Type B pancreatic cell (in vitro differentiated cells): ENCODE measurements at regions not wholly inside any gene's neighbourhood (a gene's known extent, or its start where the extent isn't known, plus 50 kb on each side); places are given as distances from the start of the nearest gene placed in this dataset.
A peak's percentile ranks its signal among the peaks of the same experiment; 100 is the strongest.

ENCODE experiments used
- DNase-seq: peaks from one replicate; pipeline ENCODE4 v3.0.0; 2021; ENCODE audit warnings: mixed read lengths; ENCODE audit not compliant: unreplicated experiment; ENCODE audit errors: extremely low spot score
- H3K27ac Mint-ChIP-seq: 2 replicates; pipeline ENCODE4 v1.8.0; 2021; ENCODE audit warnings: mild to moderate bottlenecking, mixed read lengths
- H3K27me3 Mint-ChIP-seq: 2 replicates; pipeline ENCODE4 v1.8.0; 2021; ENCODE audit warnings: mixed read lengths
- H3K36me3 Mint-ChIP-seq: 2 replicates; pipeline ENCODE4 v1.8.0; 2021; ENCODE audit warnings: mixed read lengths
- H3K4me1 Mint-ChIP-seq: one replicate; pipeline ENCODE4 v1.8.0; 2021; ENCODE audit warnings: mixed read lengths; ENCODE audit not compliant: unreplicated experiment
- H3K4me3 Mint-ChIP-seq: 2 replicates; pipeline ENCODE4 v1.8.0; 2021; ENCODE audit warnings: mild to moderate bottlenecking, mixed read lengths
- H3K9me3 Mint-ChIP-seq: 2 replicates; pipeline ENCODE4 v1.8.0; 2021; ENCODE audit warnings: mixed read lengths
- TF ChIP-seq, protein P1 (sequence below): fragments of 200-600 bp; sonication (generic); conservative IDR thresholded peaks from 2 replicates; pipeline ENCODE4 v1.5.0; 2021; ENCODE audit warnings: antibody characterized with exemption, mild to moderate bottlenecking

DNA sequence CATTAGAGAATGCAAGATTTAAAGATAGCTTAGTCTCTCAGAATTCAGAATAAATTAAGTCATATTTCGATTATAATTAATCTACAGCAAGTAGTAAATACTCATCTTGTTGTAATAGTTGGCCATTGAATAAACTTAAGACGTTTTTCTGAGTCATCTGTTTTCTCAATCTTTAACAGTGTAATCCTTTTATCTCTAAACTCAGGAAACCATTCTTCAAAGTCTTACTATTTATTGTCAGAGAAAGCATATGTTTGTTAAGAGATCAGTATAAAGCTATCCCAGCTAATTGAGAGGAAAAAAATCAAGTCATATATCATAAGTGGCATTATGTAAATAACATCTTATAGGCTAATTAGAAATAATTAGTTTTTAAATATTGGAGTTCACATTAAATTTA is 201.2 kb upstream of the ADAMTS5 start:
- peaks cover 6% of the 10 kb centered on the region for H3K9me3 Mint-ChIP-seq
- no peak overlapping the region for H3K27ac Mint-ChIP-seq
- no peak for DNase-seq
- peaks cover 14% of the 10 kb centered on the region for H3K4me1 Mint-ChIP-seq
- H3K36me3 Mint-ChIP-seq: no peaks in the 10 kb centered on the region
- TF ChIP-seq, protein P1, sequence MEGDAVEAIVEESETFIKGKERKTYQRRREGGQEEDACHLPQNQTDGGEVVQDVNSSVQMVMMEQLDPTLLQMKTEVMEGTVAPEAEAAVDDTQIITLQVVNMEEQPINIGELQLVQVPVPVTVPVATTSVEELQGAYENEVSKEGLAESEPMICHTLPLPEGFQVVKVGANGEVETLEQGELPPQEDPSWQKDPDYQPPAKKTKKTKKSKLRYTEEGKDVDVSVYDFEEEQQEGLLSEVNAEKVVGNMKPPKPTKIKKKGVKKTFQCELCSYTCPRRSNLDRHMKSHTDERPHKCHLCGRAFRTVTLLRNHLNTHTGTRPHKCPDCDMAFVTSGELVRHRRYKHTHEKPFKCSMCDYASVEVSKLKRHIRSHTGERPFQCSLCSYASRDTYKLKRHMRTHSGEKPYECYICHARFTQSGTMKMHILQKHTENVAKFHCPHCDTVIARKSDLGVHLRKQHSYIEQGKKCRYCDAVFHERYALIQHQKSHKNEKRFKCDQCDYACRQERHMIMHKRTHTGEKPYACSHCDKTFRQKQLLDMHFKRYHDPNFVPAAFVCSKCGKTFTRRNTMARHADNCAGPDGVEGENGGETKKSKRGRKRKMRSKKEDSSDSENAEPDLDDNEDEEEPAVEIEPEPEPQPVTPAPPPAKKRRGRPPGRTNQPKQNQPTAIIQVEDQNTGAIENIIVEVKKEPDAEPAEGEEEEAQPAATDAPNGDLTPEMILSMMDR: no peak
- no peak overlapping the region for H3K4me3 Mint-ChIP-seq
- no peaks in the 10 kb centered on the region for H3K27me3 Mint-ChIP-seq

DNA sequence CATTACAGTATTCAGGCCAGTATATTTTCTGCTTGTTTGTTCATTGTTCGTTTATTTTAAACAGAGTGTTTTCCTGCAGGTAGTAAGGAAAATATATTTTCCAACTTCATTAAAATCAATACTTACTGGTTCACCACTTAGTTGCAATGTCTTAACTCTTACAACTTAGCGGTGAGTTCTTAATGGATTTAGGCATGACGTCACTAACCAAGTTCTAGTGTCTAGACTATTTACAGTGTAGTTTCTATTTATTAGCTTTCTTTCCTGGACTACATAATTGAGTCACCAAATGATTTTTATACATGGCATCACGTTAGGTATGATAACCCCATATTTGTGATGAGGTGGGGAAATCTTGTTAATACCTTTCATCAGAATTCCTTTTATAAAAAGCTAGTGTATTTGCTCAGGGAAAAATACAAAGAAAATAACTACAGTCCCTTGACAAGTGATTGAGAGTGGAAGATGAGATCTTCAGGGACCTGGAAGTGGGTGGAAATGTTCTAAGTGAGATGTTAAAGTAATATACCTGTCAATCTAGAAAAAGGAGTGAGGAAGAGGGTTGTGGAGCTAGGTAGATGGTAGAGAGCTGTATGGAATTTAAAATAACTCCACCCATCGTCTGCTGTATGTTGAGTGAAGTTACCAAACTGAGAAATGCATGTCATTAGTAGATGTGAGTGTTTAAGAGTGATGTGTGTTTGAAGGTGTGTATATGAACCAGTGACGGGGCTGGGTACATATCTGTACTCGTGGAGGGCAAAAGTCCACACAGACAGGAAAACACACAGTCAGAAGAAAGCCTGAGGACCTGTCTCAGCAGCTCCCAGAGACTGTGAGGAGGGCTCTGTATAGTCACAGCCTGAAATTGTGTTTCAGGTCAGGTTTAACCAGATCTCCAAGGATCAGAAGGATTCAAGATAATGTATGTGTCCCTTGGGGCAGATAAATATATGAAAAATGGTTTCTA is 197.6 kb upstream of the ADAMTS5 start:
- Mint-ChIP-seq H3K27me3 (no peaks in the 10 kb centered on the region), H3K9me3 (peaks cover 6% of the 10 kb centered on the region), H3K36me3 (no peaks in the 10 kb centered on the region), H3K27ac (peak overlapping the region; percentile 65), H3K4me3 (peak overlapping the region; percentile 6), H3K4me1 (peaks cover 9% of the 10 kb centered on the region)
- no peak for DNase-seq
- TF ChIP-seq, protein P1: no peak

DNA sequence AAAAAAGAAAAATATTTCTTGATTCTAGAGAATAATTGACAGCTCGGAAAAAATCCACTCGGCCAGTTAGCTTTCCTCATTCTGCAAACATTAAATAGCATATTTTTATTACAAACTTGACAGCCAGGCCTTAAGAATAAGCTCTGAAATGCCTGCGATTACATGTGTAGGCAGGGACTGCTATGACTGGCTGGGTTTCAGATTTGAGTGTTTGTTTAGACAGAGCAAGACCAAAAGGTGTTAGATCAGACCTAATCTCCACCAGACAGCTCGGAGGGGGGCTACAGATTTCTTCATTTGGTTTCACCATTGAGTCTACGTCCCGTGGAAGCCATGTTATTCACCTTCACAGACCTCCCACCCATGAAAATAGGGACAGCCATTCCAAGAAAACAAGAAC is 192.1 kb upstream of the ADAMTS5 start:
- Mint-ChIP-seq H3K9me3 (no peaks in the 10 kb centered on the region), H3K4me3 (no peak overlapping the region), H3K4me1 (no peaks in the 10 kb centered on the region), H3K27ac (no peak overlapping the region), H3K36me3 (no peaks in the 10 kb centered on the region), H3K27me3 (no peaks in the 10 kb centered on the region)
- TF ChIP-seq, protein P1: no peak
- no peak for DNase-seq

DNA sequence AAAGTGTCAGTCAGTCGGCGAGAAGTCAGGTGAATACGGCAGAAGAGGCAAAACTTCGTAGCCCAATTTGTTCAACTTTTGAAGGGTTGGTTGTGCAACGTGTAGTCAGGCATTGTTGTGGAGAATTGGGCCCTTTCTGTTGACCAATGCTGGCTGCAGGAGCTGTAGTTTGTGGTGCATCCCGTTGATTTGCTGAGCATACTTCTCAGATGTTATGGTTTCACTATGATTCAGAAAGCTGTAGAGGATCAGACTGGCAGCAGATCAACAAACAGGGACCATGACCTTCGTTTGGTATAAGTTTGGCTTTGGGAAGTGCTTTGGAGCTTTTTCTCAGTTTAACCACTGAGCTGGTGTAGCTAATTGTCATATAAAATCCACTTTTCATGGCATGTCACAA is 190.2 kb upstream of the ADAMTS5 start:
- Mint-ChIP-seq H3K27ac (no peak overlapping the region), H3K27me3 (no peaks in the 10 kb centered on the region), H3K9me3 (peaks cover 5% of the 10 kb centered on the region), H3K36me3 (no peaks in the 10 kb centered on the region), H3K4me1 (no peaks in the 10 kb centered on the region), H3K4me3 (no peak overlapping the region)
- TF ChIP-seq, protein P1: no peak
- DNase-seq: no peak

DNA sequence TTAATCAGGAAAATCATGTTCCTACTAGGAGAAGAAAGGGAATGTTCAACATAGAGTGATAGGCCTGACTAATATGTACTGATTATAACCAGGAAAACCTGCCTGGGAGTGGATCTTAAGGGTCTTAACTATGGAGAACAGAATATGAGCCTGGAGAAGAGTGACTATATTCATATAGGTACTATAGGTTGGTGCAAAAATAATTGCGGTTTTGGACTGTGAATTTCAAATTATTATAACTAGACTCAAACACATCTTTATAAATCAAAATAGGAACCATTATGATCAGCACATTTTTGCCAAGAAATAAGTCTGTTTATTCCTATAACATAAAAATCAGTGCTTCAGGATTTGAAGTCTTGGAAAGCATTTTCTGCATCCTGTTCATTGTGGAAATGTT is 189.8 kb upstream of the ADAMTS5 start:
- TF ChIP-seq, protein P1: no peak
- H3K9me3 Mint-ChIP-seq: peaks cover 5% of the 10 kb centered on the region
- no peak overlapping the region for H3K4me3 Mint-ChIP-seq
- DNase-seq: no peak
- H3K27ac Mint-ChIP-seq: no peak overlapping the region
- no peaks in the 10 kb centered on the region for H3K27me3 Mint-ChIP-seq
- no peaks in the 10 kb centered on the region for H3K4me1 Mint-ChIP-seq
- no peaks in the 10 kb centered on the region for H3K36me3 Mint-ChIP-seq
